ENCODE measurements at regions not wholly inside any gene's neighbourhood (a gene's known extent, or its start where the extent isn't known, plus 50 kb on each side); places are given as distances from the start of the nearest gene placed in this dataset.

- H3K9me3 Mint-ChIP-seq (ENCODE audit: low read depth): no peaks in the 10 kb centered on the region
- peaks cover 36% of the 10 kb centered on the region for H3K4me1 Mint-ChIP-seq (ENCODE audit: low read depth)
- peaks cover 18% of the 10 kb centered on the region for H3K27me3 Mint-ChIP-seq
- H3K36me3 Mint-ChIP-seq (ENCODE audit: insufficient read depth): no peaks in the 10 kb centered on the region
- no peak overlapping the region for H3K27ac Mint-ChIP-seq
- TF ChIP-seq, protein P1, sequence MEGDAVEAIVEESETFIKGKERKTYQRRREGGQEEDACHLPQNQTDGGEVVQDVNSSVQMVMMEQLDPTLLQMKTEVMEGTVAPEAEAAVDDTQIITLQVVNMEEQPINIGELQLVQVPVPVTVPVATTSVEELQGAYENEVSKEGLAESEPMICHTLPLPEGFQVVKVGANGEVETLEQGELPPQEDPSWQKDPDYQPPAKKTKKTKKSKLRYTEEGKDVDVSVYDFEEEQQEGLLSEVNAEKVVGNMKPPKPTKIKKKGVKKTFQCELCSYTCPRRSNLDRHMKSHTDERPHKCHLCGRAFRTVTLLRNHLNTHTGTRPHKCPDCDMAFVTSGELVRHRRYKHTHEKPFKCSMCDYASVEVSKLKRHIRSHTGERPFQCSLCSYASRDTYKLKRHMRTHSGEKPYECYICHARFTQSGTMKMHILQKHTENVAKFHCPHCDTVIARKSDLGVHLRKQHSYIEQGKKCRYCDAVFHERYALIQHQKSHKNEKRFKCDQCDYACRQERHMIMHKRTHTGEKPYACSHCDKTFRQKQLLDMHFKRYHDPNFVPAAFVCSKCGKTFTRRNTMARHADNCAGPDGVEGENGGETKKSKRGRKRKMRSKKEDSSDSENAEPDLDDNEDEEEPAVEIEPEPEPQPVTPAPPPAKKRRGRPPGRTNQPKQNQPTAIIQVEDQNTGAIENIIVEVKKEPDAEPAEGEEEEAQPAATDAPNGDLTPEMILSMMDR (IDR thresholded peaks at IDR 0.05; ENCODE audit: unreplicated experiment): no peak
- DNase-seq (ENCODE audit: low spot score, unreplicated experiment): no peak
- no peak overlapping the region for H3K4me3 Mint-ChIP-seq (ENCODE audit: low read depth)
Measured at GRCh38 chr5:61683926-61684325, 351.9 kb downstream of the ZSWIM6 start.

GRCh38 chr5:61686491-61687257 is 354.6 kb downstream of the ZSWIM6 start:
- H3K9me3 Mint-ChIP-seq (ENCODE audit: low read depth): no peaks in the 10 kb centered on the region
- H3K4me1 Mint-ChIP-seq (ENCODE audit: low read depth): peaks cover 39% of the 10 kb centered on the region
- H3K27me3 Mint-ChIP-seq: peaks cover 3% of the 10 kb centered on the region
- DNase-seq (ENCODE audit: low spot score, unreplicated experiment): no peak
- no peak overlapping the region for H3K4me3 Mint-ChIP-seq (ENCODE audit: low read depth)
- no peak overlapping the region for H3K27ac Mint-ChIP-seq
- H3K36me3 Mint-ChIP-seq (ENCODE audit: insufficient read depth): no peaks in the 10 kb centered on the region
- TF ChIP-seq, protein P1 (IDR thresholded peaks at IDR 0.05; ENCODE audit: unreplicated experiment): no peak

GRCh38 chr5:61687371-61687770 is 355.3 kb downstream of the ZSWIM6 start:
- Mint-ChIP-seq H3K27me3 (peaks cover 2% of the 10 kb centered on the region), H3K4me1 (ENCODE audit: low read depth) (peaks cover 39% of the 10 kb centered on the region), H3K9me3 (ENCODE audit: low read depth) (no peaks in the 10 kb centered on the region), H3K4me3 (ENCODE audit: low read depth) (no peak overlapping the region), H3K36me3 (ENCODE audit: insufficient read depth) (no peaks in the 10 kb centered on the region), H3K27ac (no peak overlapping the region)
- no peak for DNase-seq (ENCODE audit: low spot score, unreplicated experiment)
- TF ChIP-seq, protein P1 (IDR thresholded peaks at IDR 0.05; ENCODE audit: unreplicated experiment): no peak

GRCh38 chr5:61689153-61689846 is 357.2 kb downstream of the ZSWIM6 start:
- no peak for DNase-seq (ENCODE audit: low spot score, unreplicated experiment)
- TF ChIP-seq, protein P1 (IDR thresholded peaks at IDR 0.05; ENCODE audit: unreplicated experiment): no peak
- no peak overlapping the region for H3K4me3 Mint-ChIP-seq (ENCODE audit: low read depth)
- no peaks in the 10 kb centered on the region for H3K36me3 Mint-ChIP-seq (ENCODE audit: insufficient read depth)
- H3K27ac Mint-ChIP-seq: no peak overlapping the region
- peaks cover 2% of the 10 kb centered on the region for H3K27me3 Mint-ChIP-seq
- H3K9me3 Mint-ChIP-seq (ENCODE audit: low read depth): peaks cover 10% of the 10 kb centered on the region
- H3K4me1 Mint-ChIP-seq (ENCODE audit: low read depth): peaks cover 28% of the 10 kb centered on the region

- Mint-ChIP-seq H3K27ac (no peak overlapping the region), H3K9me3 (ENCODE audit: low read depth) (peaks cover 13% of the 10 kb centered on the region), H3K4me3 (ENCODE audit: low read depth) (no peak overlapping the region), H3K27me3 (peaks cover 10% of the 10 kb centered on the region), H3K36me3 (ENCODE audit: insufficient read depth) (no peaks in the 10 kb centered on the region), H3K4me1 (ENCODE audit: low read depth) (peaks cover 1% of the 10 kb centered on the region)
- DNase-seq (ENCODE audit: low spot score, unreplicated experiment): no peak
- TF ChIP-seq, protein P1 (IDR thresholded peaks at IDR 0.05; ENCODE audit: unreplicated experiment): no peak
Measured at GRCh38 chr5:61697809-61698558, 365.9 kb downstream of the ZSWIM6 start.
